22Rv1 (cell line): ENCODE measurements at regions not wholly inside any gene's neighbourhood (a gene's known extent, or its start where the extent isn't known, plus 50 kb on each side); places are given as distances from the start of the nearest gene placed in this dataset.

Experiments
- H3K27ac ChIP-seq: fragments of 450-650 bp; 2 replicates; pipeline ENCODE4 v1.5.1; 2017
- ZFX ChIP-seq: fragments of 450-650 bp; IDR thresholded peaks from 2 replicates; pipeline ENCODE4 v1.6.1; 2017; ENCODE audit warnings: antibody characterized with exemption, borderline replicate concordance
- TF ChIP-seq, protein P1 (sequence below): fragments of 450-650 bp; IDR thresholded peaks from 2 replicates; pipeline ENCODE4 v1.5.1; 2017; ENCODE audit warnings: mild to moderate bottlenecking

DNA sequence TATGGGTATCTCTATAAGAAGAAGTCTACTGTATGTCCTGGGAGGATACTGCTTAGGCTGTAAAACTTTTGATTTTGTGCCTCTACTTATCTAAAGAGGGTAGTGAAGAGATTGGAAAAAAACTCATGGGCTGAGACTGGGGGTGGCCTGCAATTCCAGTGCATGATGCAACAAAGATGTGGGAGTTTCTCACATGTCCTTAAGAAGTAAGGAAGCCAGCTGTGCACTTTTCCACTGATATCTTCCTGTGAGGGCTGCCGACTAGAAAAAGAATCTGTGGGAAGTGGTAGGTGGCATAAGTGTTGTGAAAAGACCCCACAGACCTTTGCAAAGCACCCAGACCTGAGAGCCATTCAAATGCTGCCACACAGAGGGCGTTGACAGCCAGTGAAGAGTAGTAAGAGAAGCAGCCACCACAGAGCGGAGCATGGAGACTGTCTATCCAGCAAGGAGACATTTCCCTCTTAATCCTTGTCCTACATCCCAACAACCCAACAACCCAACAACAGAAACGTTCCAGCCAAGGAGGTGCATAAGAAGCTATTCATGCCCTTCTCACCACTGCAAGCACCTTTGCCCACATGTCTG is 65.1 kb downstream of the PFDN4 start:
- no peak overlapping the region for H3K27ac ChIP-seq
- TF ChIP-seq, protein P1, sequence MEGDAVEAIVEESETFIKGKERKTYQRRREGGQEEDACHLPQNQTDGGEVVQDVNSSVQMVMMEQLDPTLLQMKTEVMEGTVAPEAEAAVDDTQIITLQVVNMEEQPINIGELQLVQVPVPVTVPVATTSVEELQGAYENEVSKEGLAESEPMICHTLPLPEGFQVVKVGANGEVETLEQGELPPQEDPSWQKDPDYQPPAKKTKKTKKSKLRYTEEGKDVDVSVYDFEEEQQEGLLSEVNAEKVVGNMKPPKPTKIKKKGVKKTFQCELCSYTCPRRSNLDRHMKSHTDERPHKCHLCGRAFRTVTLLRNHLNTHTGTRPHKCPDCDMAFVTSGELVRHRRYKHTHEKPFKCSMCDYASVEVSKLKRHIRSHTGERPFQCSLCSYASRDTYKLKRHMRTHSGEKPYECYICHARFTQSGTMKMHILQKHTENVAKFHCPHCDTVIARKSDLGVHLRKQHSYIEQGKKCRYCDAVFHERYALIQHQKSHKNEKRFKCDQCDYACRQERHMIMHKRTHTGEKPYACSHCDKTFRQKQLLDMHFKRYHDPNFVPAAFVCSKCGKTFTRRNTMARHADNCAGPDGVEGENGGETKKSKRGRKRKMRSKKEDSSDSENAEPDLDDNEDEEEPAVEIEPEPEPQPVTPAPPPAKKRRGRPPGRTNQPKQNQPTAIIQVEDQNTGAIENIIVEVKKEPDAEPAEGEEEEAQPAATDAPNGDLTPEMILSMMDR = no peak
- no peak for TF ChIP-seq ZFX

GRCh38 chr20:54275359-54276111 is 67.6 kb downstream of the PFDN4 start:
- no peak for TF ChIP-seq ZFX
- TF ChIP-seq, protein P1 = no peak
- no peak overlapping the region for H3K27ac ChIP-seq

DNA sequence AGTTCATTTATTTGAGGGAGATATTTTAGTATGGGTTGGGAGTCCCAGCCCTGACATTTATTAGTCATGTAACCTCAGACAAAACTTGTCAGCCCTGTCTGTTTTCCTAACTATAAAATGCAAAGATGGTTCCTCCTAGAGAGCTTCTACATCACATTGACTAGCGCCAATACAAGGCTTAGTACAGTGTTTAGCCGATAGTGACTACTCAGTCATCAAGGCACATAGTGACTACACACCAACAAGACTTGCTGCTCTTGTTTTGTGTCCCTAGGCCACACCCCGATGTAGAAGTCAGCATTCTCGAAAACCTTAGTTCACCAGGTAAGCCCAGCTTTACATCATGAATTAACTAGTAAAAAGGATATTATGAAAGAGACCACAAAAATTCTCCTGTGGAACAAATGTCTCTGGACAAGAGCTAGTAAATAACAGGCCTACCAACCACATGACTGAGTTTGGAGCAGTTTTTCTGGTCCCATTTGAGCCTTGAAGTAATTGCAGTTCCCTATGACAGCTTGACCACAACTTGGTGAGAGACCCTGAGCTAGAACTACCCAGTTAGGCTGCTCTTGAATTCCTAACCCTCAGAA is 68.8 kb downstream of the PFDN4 start:
- H3K27ac ChIP-seq = no peak overlapping the region
- TF ChIP-seq, protein P1 = no peak
- TF ChIP-seq ZFX = no peak

- H3K27ac ChIP-seq = no peak overlapping the region
- TF ChIP-seq, protein P1 = no peak
- TF ChIP-seq ZFX = no peak
Observed at GRCh38 chr20:54278262-54278661, 70.4 kb downstream of the PFDN4 start.

DNA sequence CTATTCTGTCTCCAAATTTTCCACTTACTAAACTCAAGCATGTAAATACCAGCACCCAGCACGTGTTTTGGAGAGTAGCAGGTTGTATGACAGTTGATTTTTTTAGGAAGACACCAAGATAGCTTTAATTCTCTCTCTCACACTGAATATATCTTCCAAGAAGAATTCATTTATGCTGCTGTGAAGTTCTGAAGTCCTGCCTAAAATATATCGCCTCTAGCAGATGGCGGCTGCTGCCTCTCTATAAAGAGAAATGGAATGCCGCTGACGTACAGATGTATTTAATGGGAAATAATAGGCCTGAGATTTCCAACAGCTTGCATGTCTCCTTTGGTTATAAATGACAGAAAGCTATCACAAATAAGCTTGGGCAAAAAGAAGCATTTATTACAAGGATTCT is 74.7 kb downstream of the PFDN4 start:
- H3K27ac ChIP-seq = no peak overlapping the region
- no peak for TF ChIP-seq ZFX
- TF ChIP-seq, protein P1 = no peak

- no peak for TF ChIP-seq ZFX
- TF ChIP-seq, protein P1 = no peak
- H3K27ac ChIP-seq = no peak overlapping the region
Observed at GRCh38 chr20:54283253-54283652, 75.4 kb downstream of the PFDN4 start.
